ENCODE measurements at regions not wholly inside any gene's neighbourhood (a gene's known extent, or its start where the extent isn't known, plus 50 kb on each side); places are given as distances from the start of the nearest gene placed in this dataset.

DNA sequence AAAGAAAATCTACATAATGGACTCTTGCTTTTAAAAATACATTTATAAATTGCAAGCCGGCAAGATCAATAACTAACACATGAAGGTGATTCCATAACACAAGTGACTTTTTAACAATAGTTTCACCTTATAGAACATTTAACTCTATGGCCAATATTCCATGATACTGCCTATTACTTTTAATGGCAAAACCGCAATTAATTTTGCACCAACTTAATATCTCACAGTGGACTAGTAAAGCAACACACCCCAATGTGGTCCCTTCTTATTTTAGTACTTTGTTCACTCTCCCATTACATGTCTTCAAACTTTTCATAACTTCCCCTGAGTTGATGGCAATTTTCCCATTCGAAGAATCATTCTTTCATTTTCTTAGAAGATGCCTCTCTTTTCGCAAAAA lies 351.6 kb upstream of the F9 start:
- TF ChIP-seq, protein P1, sequence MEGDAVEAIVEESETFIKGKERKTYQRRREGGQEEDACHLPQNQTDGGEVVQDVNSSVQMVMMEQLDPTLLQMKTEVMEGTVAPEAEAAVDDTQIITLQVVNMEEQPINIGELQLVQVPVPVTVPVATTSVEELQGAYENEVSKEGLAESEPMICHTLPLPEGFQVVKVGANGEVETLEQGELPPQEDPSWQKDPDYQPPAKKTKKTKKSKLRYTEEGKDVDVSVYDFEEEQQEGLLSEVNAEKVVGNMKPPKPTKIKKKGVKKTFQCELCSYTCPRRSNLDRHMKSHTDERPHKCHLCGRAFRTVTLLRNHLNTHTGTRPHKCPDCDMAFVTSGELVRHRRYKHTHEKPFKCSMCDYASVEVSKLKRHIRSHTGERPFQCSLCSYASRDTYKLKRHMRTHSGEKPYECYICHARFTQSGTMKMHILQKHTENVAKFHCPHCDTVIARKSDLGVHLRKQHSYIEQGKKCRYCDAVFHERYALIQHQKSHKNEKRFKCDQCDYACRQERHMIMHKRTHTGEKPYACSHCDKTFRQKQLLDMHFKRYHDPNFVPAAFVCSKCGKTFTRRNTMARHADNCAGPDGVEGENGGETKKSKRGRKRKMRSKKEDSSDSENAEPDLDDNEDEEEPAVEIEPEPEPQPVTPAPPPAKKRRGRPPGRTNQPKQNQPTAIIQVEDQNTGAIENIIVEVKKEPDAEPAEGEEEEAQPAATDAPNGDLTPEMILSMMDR (IDR thresholded peaks at IDR 0.05) = no peak
- TF ChIP-seq EP300 (IDR thresholded peaks at IDR 0.05) = no peak
